Neural progenitor cell (in vitro differentiated cells): ENCODE measurements at regions not wholly inside any gene's neighbourhood (a gene's known extent, or its start where the extent isn't known, plus 50 kb on each side); places are given as distances from the start of the nearest gene placed in this dataset.

Experiments
- EZH2 ChIP-seq: fragments of 200-600 bp; sonication (generic); IDR thresholded peaks from 2 replicates; pipeline ENCODE4 v1.6.1; 2017; ENCODE audit warnings: antibody characterized with exemption, mild to moderate bottlenecking, moderate library complexity
- TF ChIP-seq, protein P1 (sequence below): fragments of 200-600 bp; sonication (generic); IDR thresholded peaks from 2 replicates; pipeline ENCODE4 v1.5.1; 2017; ENCODE audit warnings: antibody characterized with exemption, mild to moderate bottlenecking

DNA sequence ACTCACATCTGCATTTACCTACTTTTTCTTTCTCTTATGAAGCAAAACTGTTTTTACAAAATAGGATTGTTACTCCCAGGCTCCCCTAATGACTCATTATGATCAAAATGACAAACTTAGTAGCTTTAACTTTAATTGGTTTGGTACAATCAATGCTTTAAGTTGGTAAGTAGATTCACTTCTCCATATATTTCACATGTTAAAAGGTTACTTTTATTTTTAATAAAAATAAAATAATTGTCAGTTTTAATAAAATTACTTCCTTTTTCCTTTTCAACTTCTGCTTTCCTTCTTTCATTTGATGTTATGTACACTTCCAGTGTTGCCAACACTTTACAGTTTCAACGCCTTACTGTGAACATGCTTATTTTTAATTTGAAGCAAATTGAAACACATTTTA lies 477.6 kb downstream of the SETD4 start:
- no peak for TF ChIP-seq EZH2
- TF ChIP-seq, protein P1, sequence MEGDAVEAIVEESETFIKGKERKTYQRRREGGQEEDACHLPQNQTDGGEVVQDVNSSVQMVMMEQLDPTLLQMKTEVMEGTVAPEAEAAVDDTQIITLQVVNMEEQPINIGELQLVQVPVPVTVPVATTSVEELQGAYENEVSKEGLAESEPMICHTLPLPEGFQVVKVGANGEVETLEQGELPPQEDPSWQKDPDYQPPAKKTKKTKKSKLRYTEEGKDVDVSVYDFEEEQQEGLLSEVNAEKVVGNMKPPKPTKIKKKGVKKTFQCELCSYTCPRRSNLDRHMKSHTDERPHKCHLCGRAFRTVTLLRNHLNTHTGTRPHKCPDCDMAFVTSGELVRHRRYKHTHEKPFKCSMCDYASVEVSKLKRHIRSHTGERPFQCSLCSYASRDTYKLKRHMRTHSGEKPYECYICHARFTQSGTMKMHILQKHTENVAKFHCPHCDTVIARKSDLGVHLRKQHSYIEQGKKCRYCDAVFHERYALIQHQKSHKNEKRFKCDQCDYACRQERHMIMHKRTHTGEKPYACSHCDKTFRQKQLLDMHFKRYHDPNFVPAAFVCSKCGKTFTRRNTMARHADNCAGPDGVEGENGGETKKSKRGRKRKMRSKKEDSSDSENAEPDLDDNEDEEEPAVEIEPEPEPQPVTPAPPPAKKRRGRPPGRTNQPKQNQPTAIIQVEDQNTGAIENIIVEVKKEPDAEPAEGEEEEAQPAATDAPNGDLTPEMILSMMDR = no peak
